Tibial nerve (tissue), 4 donors: ENCODE measurements at regions not wholly inside any gene's neighbourhood (a gene's known extent, or its start where the extent isn't known, plus 50 kb on each side); places are given as distances from the start of the nearest gene placed in this dataset.

Experiments used
- CTCF ChIP-seq, 5 experiments: fragments of 200-600 bp in 3 of 5; fragments of 450-650 bp in 2 of 5; sonication (generic) in 3 of 5; IDR thresholded peaks; one replicate each; pipeline ENCODE4 v1.5.1; 2016 to 2019; ENCODE audit warnings: antibody characterized with exemption in 5 of 5, mild to moderate bottlenecking in 3 of 5, moderate library complexity in 2 of 5
- EP300 ChIP-seq, 2 donors: sonication (generic); formaldehyde crosslinking; IDR thresholded peaks; one replicate each; pipeline ENCODE4 v1.6.1; 2017; ENCODE audit warnings: antibody characterized with exemption in 2 of 2, mild to moderate bottlenecking in 1 of 2

DNA sequence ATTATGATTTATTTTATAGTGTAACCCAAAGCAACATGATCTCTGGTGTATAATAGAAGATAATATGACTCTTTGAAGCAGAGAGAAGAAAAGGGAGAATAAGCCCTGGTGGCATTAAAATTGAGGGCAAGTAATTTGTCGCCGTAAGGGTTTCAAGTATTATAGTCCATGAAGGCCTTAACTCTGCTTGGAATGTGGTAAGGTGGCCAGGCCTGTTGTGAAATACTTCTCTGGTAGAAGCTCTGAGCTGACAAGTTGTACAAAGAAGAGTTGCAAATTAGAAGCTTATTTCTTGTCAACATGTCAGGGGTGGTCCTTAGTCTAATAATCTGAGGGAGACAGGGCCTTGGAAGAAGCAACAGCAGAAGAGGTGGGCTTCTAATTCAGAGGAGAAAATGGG is 151.7 kb upstream of the HHIP start:
- TF ChIP-seq EP300 (IDR thresholded peaks at IDR 0.05), result no peak
- TF ChIP-seq CTCF (IDR thresholded peaks at IDR 0.05), result no peak
